HG02870 (cell line): ENCODE measurements at regions not wholly inside any gene's neighbourhood (a gene's known extent, or its start where the extent isn't known, plus 50 kb on each side); places are given as distances from the start of the nearest gene placed in this dataset.

ENCODE experiments used
- ATAC-seq: cut with Tn5 transposase; IDR thresholded peaks from one replicate; pipeline ENCODE4 v1.9.1; 2021; ENCODE audit warnings: mild to moderate bottlenecking, moderate library complexity; ENCODE audit not compliant: unreplicated experiment

GRCh38 chr2:16196687-16197503, 256.5 kb downstream of the MYCN start:
- no peak for ATAC-seq

- no peak for ATAC-seq
Measured at GRCh38 chr2:16195681-16196070, 255.3 kb downstream of the MYCN start.

DNA sequence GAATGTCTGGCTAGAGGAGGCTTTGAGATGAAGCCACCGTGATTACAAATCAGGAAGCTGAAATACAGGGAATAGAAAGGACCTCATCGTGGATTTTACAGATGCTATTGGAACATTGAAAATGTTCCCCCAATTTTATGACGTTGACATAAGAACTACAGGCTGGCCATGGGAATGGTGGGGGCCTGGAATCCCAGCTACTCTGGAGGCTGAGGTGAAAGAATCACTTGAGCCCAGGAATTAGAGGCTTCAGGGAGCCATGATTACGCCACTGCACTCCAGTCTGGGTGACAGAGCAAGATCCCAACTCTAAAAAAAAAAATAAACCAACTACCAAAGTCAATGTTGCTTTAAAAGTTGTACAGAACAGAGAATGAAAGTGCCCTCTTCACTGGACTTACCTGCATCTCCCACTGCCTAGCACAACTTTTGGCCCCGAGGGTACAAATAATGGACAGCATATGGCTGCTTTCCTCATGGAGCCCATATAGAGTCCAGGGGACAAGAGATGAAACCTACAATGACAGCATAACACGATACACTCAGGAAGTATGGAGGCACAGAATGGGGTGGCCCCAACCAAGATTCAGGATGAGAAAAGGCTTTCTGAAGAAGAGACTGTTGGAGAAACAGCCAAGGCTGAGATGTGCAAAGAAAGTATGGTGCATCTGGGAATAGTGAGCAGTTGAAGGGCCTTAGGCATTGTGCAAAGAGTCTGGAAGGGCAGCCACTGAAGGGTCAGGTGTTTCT, 254.8 kb downstream of the MYCN start:
- ATAC-seq: no peak

DNA sequence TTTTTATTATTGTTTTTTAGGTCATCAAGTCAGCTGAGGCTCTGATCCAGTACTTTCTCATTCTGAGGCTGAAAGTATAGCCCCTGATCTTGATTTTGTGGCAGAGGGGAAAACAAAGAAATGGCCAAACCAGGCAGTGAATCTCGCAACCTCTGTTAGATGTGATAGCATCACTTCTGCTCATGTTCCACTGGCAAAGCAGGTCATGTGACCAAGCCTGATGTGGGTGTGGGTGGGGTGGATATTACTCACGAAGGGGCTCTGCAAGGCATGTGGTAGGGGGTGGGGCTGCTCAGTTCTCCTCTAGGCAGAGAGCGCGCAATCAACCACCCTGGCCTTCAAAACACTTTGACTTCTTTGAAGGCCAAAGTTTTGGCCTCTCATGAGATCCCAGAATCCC, 254.2 kb downstream of the MYCN start:
- no peak for ATAC-seq

DNA sequence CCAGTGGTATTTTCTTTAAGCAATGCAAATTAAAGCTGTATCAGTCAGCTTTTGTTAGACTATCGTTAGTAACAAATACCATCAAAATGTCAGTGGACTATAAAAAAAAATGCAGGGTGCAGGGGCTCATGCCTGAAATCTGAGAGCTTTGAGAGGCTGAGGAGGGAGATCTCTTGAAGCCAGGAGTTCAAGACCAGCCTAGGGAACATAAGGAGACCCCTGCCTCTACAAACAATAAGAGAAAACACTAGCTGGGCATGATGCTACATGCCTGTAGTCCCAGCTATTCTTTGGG, 253.7 kb downstream of the MYCN start:
- no peak for ATAC-seq

- no peak for ATAC-seq
Measured at GRCh38 chr2:16192416-16193216, 252.3 kb downstream of the MYCN start.

DNA sequence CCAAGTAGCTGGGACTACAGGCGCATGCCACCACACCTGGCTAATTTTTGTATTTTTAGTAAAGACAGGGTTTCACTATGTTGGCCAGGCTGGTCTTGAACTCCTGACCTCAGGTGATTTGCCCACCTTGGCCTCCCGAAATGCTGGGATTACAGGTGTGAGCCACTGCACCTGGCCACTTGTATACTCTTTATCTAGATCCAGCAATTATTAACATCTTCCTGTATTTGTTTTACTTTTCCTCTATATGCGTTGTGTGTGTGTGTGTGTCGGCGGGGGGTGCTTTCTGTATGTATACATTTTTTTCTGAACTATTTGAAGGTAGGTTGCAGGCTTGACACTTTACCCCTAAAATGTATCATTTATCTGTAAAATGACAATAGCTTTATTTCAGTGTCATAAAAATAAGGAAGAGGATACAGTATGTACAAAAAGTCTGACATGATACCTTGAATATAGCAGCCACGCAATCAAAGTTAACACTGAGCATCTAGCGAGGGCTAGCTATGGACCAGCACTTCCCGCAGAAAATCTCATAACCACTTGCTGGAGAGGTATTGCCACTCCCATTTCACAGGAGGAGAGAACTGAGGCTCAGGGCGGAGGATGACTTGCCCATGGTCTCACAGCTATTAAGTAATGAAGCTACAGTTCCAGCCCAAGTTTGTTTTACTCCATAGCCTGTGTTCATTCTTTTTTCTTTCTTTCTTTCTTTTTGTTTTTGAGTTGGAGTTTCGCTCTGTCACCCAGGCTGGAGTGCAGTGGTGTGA, 251.3 kb downstream of the MYCN start:
- no peak for ATAC-seq

- ATAC-seq: no peak
Measured at GRCh38 chr2:16190446-16191270, 250.3 kb downstream of the MYCN start.

DNA sequence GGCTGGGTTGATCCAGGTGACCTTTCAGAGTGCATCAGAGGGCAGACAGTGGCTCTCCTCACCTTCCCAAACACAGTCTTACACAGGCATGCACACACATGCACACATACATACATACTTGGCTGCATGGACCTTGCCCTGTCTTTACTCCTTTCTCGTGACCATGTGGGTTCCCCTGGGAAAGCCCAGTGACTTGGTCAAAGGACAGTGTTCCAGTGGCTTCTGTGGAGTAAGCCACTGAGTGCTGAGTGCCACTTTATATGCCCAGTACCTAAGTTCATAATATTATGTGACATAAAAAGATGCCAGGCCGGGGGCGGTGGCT, 249.4 kb downstream of the MYCN start:
- ATAC-seq: no peak

GRCh38 chr2:16189029-16189835, 248.9 kb downstream of the MYCN start:
- no peak for ATAC-seq

DNA sequence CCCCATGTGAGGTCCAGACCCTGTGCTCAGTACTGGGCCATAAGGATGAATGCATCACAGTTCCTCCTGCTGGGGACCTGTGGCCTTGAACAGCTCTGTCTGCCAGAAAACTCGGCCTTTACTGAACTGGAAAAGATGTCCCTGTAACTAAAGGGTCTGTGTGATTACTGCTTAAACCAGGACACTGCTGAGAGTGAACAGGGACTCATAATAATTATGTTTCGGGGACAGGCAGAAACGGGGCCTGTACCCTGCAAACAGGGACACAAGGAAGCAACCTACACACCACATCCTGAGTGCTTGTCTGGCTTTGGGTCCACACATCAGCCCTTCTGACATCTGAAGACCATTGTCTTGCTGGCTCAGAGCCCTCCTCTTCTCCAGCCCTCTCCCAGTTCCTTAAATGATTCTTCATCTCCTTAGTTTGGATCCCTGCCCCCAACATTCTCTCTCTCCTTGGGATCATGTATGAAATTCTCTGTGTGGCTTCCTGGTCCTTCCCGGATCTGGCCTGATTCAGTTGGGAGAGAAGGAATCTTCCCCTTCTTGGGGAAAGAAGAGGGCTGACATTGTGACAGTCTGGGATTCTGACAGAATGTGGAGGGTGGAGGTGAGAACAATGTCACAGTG, 248.0 kb downstream of the MYCN start:
- ATAC-seq: no peak

- no peak for ATAC-seq
Measured at GRCh38 chr2:16187482-16187817, 247.1 kb downstream of the MYCN start.

DNA sequence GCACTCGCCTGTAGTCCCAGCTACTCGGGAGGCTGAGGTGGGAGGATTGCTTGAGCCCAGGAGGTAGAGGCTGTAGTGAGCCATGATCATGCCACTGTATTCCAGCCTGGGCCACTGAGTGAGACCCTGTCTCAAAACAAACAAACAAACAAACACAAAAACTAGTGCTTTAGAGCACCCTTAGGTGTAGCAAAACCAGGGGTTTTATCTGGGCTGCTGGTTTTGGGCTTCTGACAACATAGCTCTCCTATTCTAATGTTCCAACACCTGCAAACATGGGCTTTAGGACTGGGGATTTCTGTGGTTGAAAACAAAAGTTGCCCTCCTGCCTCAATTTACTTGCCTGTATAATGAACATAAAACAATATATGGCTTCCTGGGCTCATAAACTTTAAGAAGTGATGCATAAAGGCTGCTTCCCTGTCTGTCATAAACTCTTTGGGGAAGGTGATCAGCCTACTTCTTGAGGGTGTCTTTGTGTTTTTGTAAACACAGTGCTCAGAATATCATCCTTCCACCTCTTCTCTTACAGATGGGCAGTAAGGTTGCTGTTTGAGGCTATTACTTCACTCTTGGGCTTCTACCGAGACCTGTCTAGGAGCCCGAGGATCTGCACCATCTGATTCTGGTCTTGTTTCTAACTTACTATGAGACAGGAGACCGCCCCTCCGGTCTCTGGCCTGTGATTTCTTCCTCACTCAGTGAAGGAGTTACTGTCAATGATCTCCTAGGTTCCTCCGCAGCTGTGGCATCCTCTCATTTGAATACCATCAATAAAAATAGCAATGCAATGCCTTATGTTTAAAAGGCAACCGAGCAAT, 246.5 kb downstream of the MYCN start:
- no peak for ATAC-seq

- ATAC-seq: no peak
Measured at GRCh38 chr2:16185801-16186272, 245.5 kb downstream of the MYCN start.

GRCh38 chr2:16184945-16185660, 244.8 kb downstream of the MYCN start:
- ATAC-seq: no peak

- no peak for ATAC-seq
Measured at GRCh38 chr2:16184341-16184890, 244.1 kb downstream of the MYCN start.

GRCh38 chr2:16183345-16183744, 243.0 kb downstream of the MYCN start:
- no peak for ATAC-seq
